ENCODE measurements at regions not wholly inside any gene's neighbourhood (a gene's known extent, or its start where the extent isn't known, plus 50 kb on each side); places are given as distances from the start of the nearest gene placed in this dataset.
"Not testable (repeated sequence)": the region's sequence is repeated elsewhere in the genome, so short reads cannot be mapped to it uniquely, and the experiment has no call there.

GRCh38 chr16:86248310-86248905 is 261.9 kb upstream of the FOXF1 start:
- Histone ChIP-seq H3K4me3 (no peak overlapping the region), H3K27ac (no peak overlapping the region), H3K36me3 (no peaks in the 10 kb centered on the region), H3K9me3 (replicated peaks) (no peaks in the 10 kb centered on the region), H3K27me3 (no peaks in the 10 kb centered on the region), H3K4me1 (no peaks in the 10 kb centered on the region)
- no peak for DNase-seq

GRCh38 chr16:86249631-86250030 is 260.7 kb upstream of the FOXF1 start:
- H3K27me3 ChIP-seq = no peaks in the 10 kb centered on the region
- DNase-seq = no peak

GRCh38 chr16:86251682-86252081 is 258.6 kb upstream of the FOXF1 start:
- no peak overlapping the region for H3K4me3 ChIP-seq
- DNase-seq = no peak
- no peak overlapping the region for H3K27ac ChIP-seq
- no peaks in the 10 kb centered on the region for H3K4me1 ChIP-seq
- no peaks in the 10 kb centered on the region for H3K36me3 ChIP-seq
- no peaks in the 10 kb centered on the region for H3K27me3 ChIP-seq
- no peaks in the 10 kb centered on the region for H3K9me3 ChIP-seq (replicated peaks)

More at GRCh38 chr16:86249631-86250030, 260.7 kb upstream of the FOXF1 start:
- H3K27ac ChIP-seq = no peak overlapping the region
- H3K36me3 ChIP-seq = no peaks in the 10 kb centered on the region
- H3K4me3 ChIP-seq = no peak overlapping the region
- H3K9me3 ChIP-seq (replicated peaks) = no peaks in the 10 kb centered on the region
- no peaks in the 10 kb centered on the region for H3K4me1 ChIP-seq

- Histone ChIP-seq H3K9me3 (replicated peaks) (no peaks in the 10 kb centered on the region), H3K4me3 (no peak overlapping the region), H3K27me3 (no peaks in the 10 kb centered on the region), H3K36me3 (no peaks in the 10 kb centered on the region), H3K4me1 (no peaks in the 10 kb centered on the region; the same call in 1 of the 2 replicates), H3K27ac (no peak overlapping the region)
- peak; percentile 45 to 59 for DNase-seq
Measured at GRCh38 chr16:86252596-86252995, 257.7 kb upstream of the FOXF1 start.

GRCh38 chr16:86255966-86256365 is 254.4 kb upstream of the FOXF1 start:
- Histone ChIP-seq H3K27ac (no peak overlapping the region), H3K4me1 (no peaks in the 10 kb centered on the region; the same call in 1 of the 2 replicates), H3K36me3 (no peaks in the 10 kb centered on the region), H3K27me3 (no peaks in the 10 kb centered on the region), H3K9me3 (replicated peaks) (no peaks in the 10 kb centered on the region), H3K4me3 (no peak overlapping the region)
- DNase-seq = no peak

- Histone ChIP-seq H3K36me3 (no peaks in the 10 kb centered on the region), H3K9me3 (replicated peaks) (no peaks in the 10 kb centered on the region), H3K4me3 (no peak overlapping the region), H3K27me3 (no peaks in the 10 kb centered on the region), H3K4me1 (no peaks in the 10 kb centered on the region; the same call in 1 of the 2 replicates), H3K27ac (no peak overlapping the region)
- DNase-seq = no peak
Measured at GRCh38 chr16:86256995-86257394, 253.3 kb upstream of the FOXF1 start.

GRCh38 chr16:86257546-86257945 is 252.8 kb upstream of the FOXF1 start:
- Histone ChIP-seq H3K4me3 (no peak overlapping the region), H3K9me3 (replicated peaks) (no peaks in the 10 kb centered on the region), H3K4me1 (no peaks in the 10 kb centered on the region; the same call in 1 of the 2 replicates), H3K27ac (no peak overlapping the region), H3K27me3 (no peaks in the 10 kb centered on the region), H3K36me3 (no peaks in the 10 kb centered on the region)
- peak; percentile 9 to 24 for DNase-seq

- H3K36me3 ChIP-seq = no peaks in the 10 kb centered on the region
- H3K4me3 ChIP-seq = no peak overlapping the region
- DNase-seq = no peak
- H3K27me3 ChIP-seq = no peaks in the 10 kb centered on the region
- no peaks in the 10 kb centered on the region; the same call in 1 of the 2 replicates for H3K4me1 ChIP-seq
- H3K27ac ChIP-seq = no peak overlapping the region
- no peaks in the 10 kb centered on the region for H3K9me3 ChIP-seq (replicated peaks)
Measured at GRCh38 chr16:86258713-86259112, 251.6 kb upstream of the FOXF1 start.

GRCh38 chr16:86259499-86259898 is 250.8 kb upstream of the FOXF1 start:
- Histone ChIP-seq H3K27me3 (no peaks in the 10 kb centered on the region), H3K4me1 (no peaks in the 10 kb centered on the region; the same call in 1 of the 2 replicates), H3K9me3 (replicated peaks) (no peaks in the 10 kb centered on the region), H3K36me3 (no peaks in the 10 kb centered on the region), H3K4me3 (no peak overlapping the region), H3K27ac (no peak overlapping the region)
- no peak for DNase-seq

GRCh38 chr16:86261379-86261778 is 248.9 kb upstream of the FOXF1 start:
- H3K9me3 ChIP-seq (replicated peaks) = no peaks in the 10 kb centered on the region
- H3K4me3 ChIP-seq = no peak overlapping the region
- no peaks in the 10 kb centered on the region for H3K27me3 ChIP-seq
- H3K36me3 ChIP-seq = no peaks in the 10 kb centered on the region
- no peaks in the 10 kb centered on the region; the same call in 1 of the 2 replicates for H3K4me1 ChIP-seq
- H3K27ac ChIP-seq = no peak overlapping the region
- DNase-seq = peak; percentile 11 to 17

- H3K4me3 ChIP-seq; DNase-seq; H3K27me3 ChIP-seq; H3K36me3 ChIP-seq; H3K27ac ChIP-seq; H3K9me3 ChIP-seq (replicated peaks); H3K4me1 ChIP-seq: not testable (repeated sequence)
Measured at GRCh38 chr16:86267657-86268056, 242.7 kb upstream of the FOXF1 start.

GRCh38 chr16:86270696-86271095 is 239.6 kb upstream of the FOXF1 start:
- no peak overlapping the region for H3K27ac ChIP-seq
- no peaks in the 10 kb centered on the region for H3K9me3 ChIP-seq (replicated peaks)
- no peak for DNase-seq
- H3K4me1 ChIP-seq = no peaks in the 10 kb centered on the region
- no peaks in the 10 kb centered on the region for H3K27me3 ChIP-seq
- H3K4me3 ChIP-seq = no peak overlapping the region
- no peaks in the 10 kb centered on the region for H3K36me3 ChIP-seq

- Histone ChIP-seq H3K27me3 (no peaks in the 10 kb centered on the region), H3K4me3 (no peak overlapping the region), H3K9me3 (replicated peaks) (no peaks in the 10 kb centered on the region), H3K4me1 (no peaks in the 10 kb centered on the region), H3K27ac (no peak overlapping the region), H3K36me3 (no peaks in the 10 kb centered on the region)
- DNase-seq = no peak
Measured at GRCh38 chr16:86272744-86273143, 237.6 kb upstream of the FOXF1 start.

- DNase-seq = no peak
- no peak overlapping the region for H3K27ac ChIP-seq
- no peak overlapping the region for H3K4me3 ChIP-seq
- no peaks in the 10 kb centered on the region for H3K4me1 ChIP-seq
- no peaks in the 10 kb centered on the region for H3K36me3 ChIP-seq
- H3K27me3 ChIP-seq = no peaks in the 10 kb centered on the region
- H3K9me3 ChIP-seq (replicated peaks) = no peaks in the 10 kb centered on the region
Measured at GRCh38 chr16:86277221-86277620, 233.1 kb upstream of the FOXF1 start.

GRCh38 chr16:86277859-86278258 is 232.5 kb upstream of the FOXF1 start:
- not testable (repeated sequence) for H3K9me3 ChIP-seq (replicated peaks); H3K4me1 ChIP-seq; H3K36me3 ChIP-seq; H3K4me3 ChIP-seq; DNase-seq; H3K27ac ChIP-seq; H3K27me3 ChIP-seq

- no peaks in the 10 kb centered on the region for H3K4me1 ChIP-seq
- H3K36me3 ChIP-seq = no peaks in the 10 kb centered on the region
- H3K9me3 ChIP-seq (replicated peaks) = no peaks in the 10 kb centered on the region
- H3K27me3 ChIP-seq = no peaks in the 10 kb centered on the region
- H3K4me3 ChIP-seq = no peak overlapping the region
- DNase-seq = no peak
- no peak overlapping the region for H3K27ac ChIP-seq
Measured at GRCh38 chr16:86281421-86281820, 228.9 kb upstream of the FOXF1 start.

Data from SJCRH30 (cell line).